Endodermal cell (in vitro differentiated cells): ENCODE measurements at regions not wholly inside any gene's neighbourhood (a gene's known extent, or its start where the extent isn't known, plus 50 kb on each side); places are given as distances from the start of the nearest gene placed in this dataset.

ENCODE experiments used
- DNase-seq: peaks from one replicate; pipeline ENCODE4 v3.0.0-alpha.2; 2017
- H3K27ac ChIP-seq: 2 replicates; pipeline ENCODE4 v1.5.1; 2013; ENCODE audit warnings: mild to moderate bottlenecking, low read depth, low read length, moderate library complexity
- H3K27me3 ChIP-seq: 2 replicates; pipeline ENCODE4 v1.6.1; 2013; ENCODE audit warnings: mild to moderate bottlenecking, low read length, moderate library complexity; ENCODE audit not compliant: insufficient read depth, control insufficient read depth, poor library complexity, severe bottlenecking
- H3K36me3 ChIP-seq: 2 replicates; pipeline ENCODE4 v1.7.0; 2013; ENCODE audit warnings: mild to moderate bottlenecking, low read length, moderate library complexity; ENCODE audit not compliant: control insufficient read depth, insufficient read depth
- H3K4me1 ChIP-seq: one replicate; pipeline ENCODE4 v1.7.0; 2013; ENCODE audit warnings: low read length; ENCODE audit not compliant: control insufficient read depth, insufficient read depth
- H3K4me3 ChIP-seq: 2 replicates; pipeline ENCODE4 v1.5.1; 2013; ENCODE audit warnings: mild to moderate bottlenecking, low read length, moderate library complexity
- H3K9ac ChIP-seq: 2 replicates; pipeline ENCODE4 v1.6.1; 2013; ENCODE audit warnings: mild to moderate bottlenecking, low read length, moderate library complexity; ENCODE audit not compliant: poor library complexity, severe bottlenecking; ENCODE audit errors: extremely low read depth
- H3K9me3 ChIP-seq: 2 replicates; pipeline ENCODE4 v1.6.1; 2013; ENCODE audit warnings: mild to moderate bottlenecking, low read length, moderate library complexity; ENCODE audit not compliant: control insufficient read depth
- H3K27ac Mint-ChIP-seq: 2 replicates; pipeline ENCODE4 v1.8.0; 2020; ENCODE audit warnings: mixed read lengths
- H3K27me3 Mint-ChIP-seq: 2 replicates; pipeline ENCODE4 v1.8.0; 2021; ENCODE audit warnings: mild to moderate bottlenecking, mixed read lengths; ENCODE audit not compliant: insufficient read depth
- H3K36me3 Mint-ChIP-seq: 2 replicates; pipeline ENCODE4 v1.8.0; 2020; ENCODE audit warnings: low read depth, mixed read lengths
- H3K4me1 Mint-ChIP-seq: 2 replicates; pipeline ENCODE4 v1.8.0; 2020; ENCODE audit warnings: mixed read lengths
- H3K4me3 Mint-ChIP-seq: 2 replicates; pipeline ENCODE4 v1.8.0; 2020; ENCODE audit warnings: mild to moderate bottlenecking, moderate library complexity, mixed read lengths
- H3K9me3 Mint-ChIP-seq: 2 replicates; pipeline ENCODE4 v1.8.0; 2020; ENCODE audit warnings: mild to moderate bottlenecking, mixed read lengths
- WGBS, 2 experiments: methylation state at CpG; one replicate each; pipeline versions ENCODE4 v1.1.5 to v1.1.7; 2013; ENCODE audit warnings: missing lambda C conversion rate in 2 of 2, mixed read lengths in 1 of 2; ENCODE audit not compliant: insufficient coverage in 1 of 2, insufficient read length in 1 of 2; 5-methylcytosine and 5-hydroxymethylcytosine counted together
- TF ChIP-seq, protein P1 (sequence below): fragments of 200-600 bp; sonication (generic); conservative IDR thresholded peaks from 2 replicates; pipeline ENCODE4 v1.5.0; 2021; ENCODE audit warnings: antibody characterized with exemption, mild to moderate bottlenecking

- H3K27ac ChIP-seq, result no peak overlapping the region
- TF ChIP-seq, protein P1, sequence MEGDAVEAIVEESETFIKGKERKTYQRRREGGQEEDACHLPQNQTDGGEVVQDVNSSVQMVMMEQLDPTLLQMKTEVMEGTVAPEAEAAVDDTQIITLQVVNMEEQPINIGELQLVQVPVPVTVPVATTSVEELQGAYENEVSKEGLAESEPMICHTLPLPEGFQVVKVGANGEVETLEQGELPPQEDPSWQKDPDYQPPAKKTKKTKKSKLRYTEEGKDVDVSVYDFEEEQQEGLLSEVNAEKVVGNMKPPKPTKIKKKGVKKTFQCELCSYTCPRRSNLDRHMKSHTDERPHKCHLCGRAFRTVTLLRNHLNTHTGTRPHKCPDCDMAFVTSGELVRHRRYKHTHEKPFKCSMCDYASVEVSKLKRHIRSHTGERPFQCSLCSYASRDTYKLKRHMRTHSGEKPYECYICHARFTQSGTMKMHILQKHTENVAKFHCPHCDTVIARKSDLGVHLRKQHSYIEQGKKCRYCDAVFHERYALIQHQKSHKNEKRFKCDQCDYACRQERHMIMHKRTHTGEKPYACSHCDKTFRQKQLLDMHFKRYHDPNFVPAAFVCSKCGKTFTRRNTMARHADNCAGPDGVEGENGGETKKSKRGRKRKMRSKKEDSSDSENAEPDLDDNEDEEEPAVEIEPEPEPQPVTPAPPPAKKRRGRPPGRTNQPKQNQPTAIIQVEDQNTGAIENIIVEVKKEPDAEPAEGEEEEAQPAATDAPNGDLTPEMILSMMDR, result no peak
- H3K36me3 ChIP-seq, result no peaks in the 10 kb centered on the region
- H3K27me3 Mint-ChIP-seq, result no peaks in the 10 kb centered on the region
- H3K27me3 ChIP-seq, result no peaks in the 10 kb centered on the region
- no peak overlapping the region for H3K27ac Mint-ChIP-seq
- WGBS, 2 experiments, result 73% methylated on average over 2 of the region's 2 CpGs; no CpG with 5 or more reads in 1 of the 2 experiments
- H3K9me3 Mint-ChIP-seq, result peaks cover 63% of the 10 kb centered on the region
- H3K4me3 Mint-ChIP-seq, result no peak overlapping the region
- H3K36me3 Mint-ChIP-seq, result no peaks in the 10 kb centered on the region
- no peaks in the 10 kb centered on the region for H3K4me1 Mint-ChIP-seq
- H3K9me3 ChIP-seq, result no peaks in the 10 kb centered on the region
- DNase-seq, result no peak
- no peak overlapping the region for H3K9ac ChIP-seq
- no peak overlapping the region for H3K4me3 ChIP-seq
- no peaks in the 10 kb centered on the region for H3K4me1 ChIP-seq
Measured at GRCh38 chrX:75673468-75673867, 111.6 kb downstream of the MAGEE2 start.

- H3K4me1 Mint-ChIP-seq, result no peaks in the 10 kb centered on the region
- TF ChIP-seq, protein P1, result peak; percentile 43
- H3K27ac ChIP-seq, result no peak overlapping the region
- H3K4me3 Mint-ChIP-seq, result no peak overlapping the region
- WGBS, 2 experiments, result 92 to 100% methylated on average over 1 of the region's 1 CpG
- H3K4me3 ChIP-seq, result no peak overlapping the region
- no peaks in the 10 kb centered on the region for H3K36me3 ChIP-seq
- no peak for DNase-seq
- no peak overlapping the region for H3K27ac Mint-ChIP-seq
- no peaks in the 10 kb centered on the region for H3K4me1 ChIP-seq
- no peaks in the 10 kb centered on the region for H3K27me3 ChIP-seq
- H3K9ac ChIP-seq, result no peak overlapping the region
- no peaks in the 10 kb centered on the region for H3K27me3 Mint-ChIP-seq
- H3K36me3 Mint-ChIP-seq, result peaks cover 2% of the 10 kb centered on the region
- H3K9me3 ChIP-seq, result no peaks in the 10 kb centered on the region
- H3K9me3 Mint-ChIP-seq, result peaks cover 50% of the 10 kb centered on the region
Measured at GRCh38 chrX:75655627-75656026, 129.4 kb downstream of the MAGEE2 start.

- Mint-ChIP-seq H3K4me3 (no peak overlapping the region), H3K27ac (no peak overlapping the region), H3K27me3 (no peaks in the 10 kb centered on the region), H3K9me3 (peaks cover 68% of the 10 kb centered on the region), H3K4me1 (no peaks in the 10 kb centered on the region), H3K36me3 (peaks cover 4% of the 10 kb centered on the region)
- Histone ChIP-seq H3K36me3 (no peaks in the 10 kb centered on the region), H3K9me3 (no peaks in the 10 kb centered on the region), H3K4me1 (no peaks in the 10 kb centered on the region), H3K4me3 (no peak overlapping the region), H3K27ac (no peak overlapping the region), H3K27me3 (no peaks in the 10 kb centered on the region), H3K9ac (no peak overlapping the region)
- DNase-seq, result no peak
- WGBS, 2 experiments, result 60 to 100% methylated on average over 1 of the region's 1 CpG
- TF ChIP-seq, protein P1, result no peak
Measured at GRCh38 chrX:75649829-75650228, 127.0 kb upstream of the ZDHHC15 start.
